NCI-H2196 treated with DMSO at 0.1 percent for 48 hours (cell line): ENCODE measurements at regions not wholly inside any gene's neighbourhood (a gene's known extent, or its start where the extent isn't known, plus 50 kb on each side); places are given as distances from the start of the nearest gene placed in this dataset.

ENCODE experiments used
- DNase-seq: peaks from one replicate; lab custom pipeline; 2025; ENCODE audit not compliant: unreplicated experiment; lab: John Stamatoyannopoulos, UW

GRCh38 chr2:144248350-144249034, 271.4 kb downstream of the ZEB2 start:
- DNase-seq = no peak

GRCh38 chr2:144244938-144245337, 275.0 kb downstream of the ZEB2 start:
- DNase-seq = no peak

GRCh38 chr2:144242311-144242710, 277.6 kb downstream of the ZEB2 start:
- no peak for DNase-seq

- no peak for DNase-seq
These were observed 278.1 kb downstream of the ZEB2 start for GRCh38 chr2:144241801-144242200.

- DNase-seq = no peak
These were observed 279.1 kb downstream of the ZEB2 start for GRCh38 chr2:144240656-144241339.

- no peak for DNase-seq
These were observed 280.2 kb downstream of the ZEB2 start for GRCh38 chr2:144239726-144240125.

- no peak for DNase-seq
These were observed 280.6 kb downstream of the ZEB2 start for GRCh38 chr2:144239306-144239705.

GRCh38 chr2:144237830-144238627, 281.9 kb downstream of the ZEB2 start:
- DNase-seq = no peak

- DNase-seq = no peak
These were observed 282.8 kb downstream of the ZEB2 start for GRCh38 chr2:144237108-144237507.

GRCh38 chr2:144235050-144235449, 284.9 kb downstream of the ZEB2 start:
- DNase-seq = no peak

GRCh38 chr2:144234542-144234871, 285.4 kb downstream of the ZEB2 start:
- DNase-seq = no peak

- DNase-seq = no peak
These were observed 286.0 kb downstream of the ZEB2 start for GRCh38 chr2:144233733-144234541.

- DNase-seq = no peak
These were observed 286.6 kb downstream of the ZEB2 start for GRCh38 chr2:144233317-144233716.

- DNase-seq = no peak
These were observed 289.4 kb downstream of the ZEB2 start for GRCh38 chr2:144230448-144231085.

- DNase-seq = no peak
These were observed 289.9 kb downstream of the ZEB2 start for GRCh38 chr2:144230033-144230432.

- DNase-seq = no peak
These were observed 290.6 kb downstream of the ZEB2 start for GRCh38 chr2:144229296-144229695.

GRCh38 chr2:144227427-144228105, 292.4 kb downstream of the ZEB2 start:
- no peak for DNase-seq

- no peak for DNase-seq
These were observed 294.8 kb downstream of the ZEB2 start for GRCh38 chr2:144225076-144225475.

GRCh38 chr2:144224472-144224871, 295.4 kb downstream of the ZEB2 start:
- no peak for DNase-seq

- no peak for DNase-seq
These were observed 299.9 kb downstream of the ZEB2 start for GRCh38 chr2:144219979-144220378.
